Uterus (tissue), 3 donors: ENCODE measurements at regions not wholly inside any gene's neighbourhood (a gene's known extent, or its start where the extent isn't known, plus 50 kb on each side); places are given as distances from the start of the nearest gene placed in this dataset.

Source experiments
- DNase-seq, 2 donors: peaks; one replicate each; pipeline ENCODE4 v3.0.0-alpha.2; 2019 to 2020
- H3K27ac ChIP-seq, 2 donors: fragments of 200-600 bp; sonication (generic); 1 replicate in 1 of 2; 2 replicates in 1 of 2; pipeline ENCODE4 v1.5.1; 2016 to 2018
- H3K27me3 ChIP-seq, 2 donors: fragments of 200-600 bp; sonication (generic); one replicate each; pipeline ENCODE4 v1.5.1; 2018 to 2019; ENCODE audit warnings: control low read depth in 1 of 2
- H3K36me3 ChIP-seq, 2 donors: fragments of 200-600 bp; sonication (generic); one replicate each; pipeline ENCODE4 v1.5.1; 2019; ENCODE audit warnings: control low read depth in 1 of 2
- H3K4me1 ChIP-seq, 2 donors: fragments of 200-600 bp; sonication (generic); one replicate each; pipeline ENCODE4 v1.5.1; 2018 to 2019; ENCODE audit warnings: control low read depth in 1 of 2
- H3K4me3 ChIP-seq, 2 donors: fragments of 200-600 bp; sonication (generic); 1 replicate in 1 of 2; 2 replicates in 1 of 2; pipeline ENCODE4 v1.5.1; 2018 to 2019; ENCODE audit warnings: mild to moderate bottlenecking in 1 of 2
- H3K9me3 ChIP-seq, 2 donors: fragments of 200-600 bp; sonication (generic); one replicate each; pipeline ENCODE4 v1.5.1; 2019; ENCODE audit warnings: control low read depth in 1 of 2
- CTCF ChIP-seq, 4 experiments: fragments of 200-600 bp in 2 of 4; fragments of 450-650 bp in 2 of 4; sonication (generic) in 2 of 4; IDR thresholded peaks; one replicate each; pipeline ENCODE4 v1.5.1; 2016 to 2019; ENCODE audit warnings: antibody characterized with exemption in 4 of 4, mild to moderate bottlenecking in 2 of 4, moderate library complexity in 1 of 4
- POLR2A ChIP-seq, 2 donors: fragments of 450-650 bp; IDR thresholded peaks; one replicate each; pipeline ENCODE4 v1.6.1; 2016; ENCODE audit warnings: antibody characterized with exemption in 2 of 2, mild to moderate bottlenecking in 1 of 2, moderate library complexity in 1 of 2
- intact Hi-C: fragments of 100-400 bp; cut with DNase I; formaldehyde crosslinking; loops from one replicate; pipeline ENCODE4 v1.15.1; 2023; ENCODE audit warnings: low total_unique reads
- donor health status: DM: yes; HTN: yes; CAD: no.

GRCh38 chr11:115670538-115671205 is 166.5 kb upstream of the CADM1 start:
- intact Hi-C loops: no loop called here
- Histone ChIP-seq H3K4me3 (no peak overlapping the region), H3K27me3 (no peaks in the 10 kb centered on the region), H3K9me3 (no peaks in the 10 kb centered on the region), H3K36me3 (no peaks in the 10 kb centered on the region), H3K27ac (no peak overlapping the region), H3K4me1 (no peaks in the 10 kb centered on the region)
- TF ChIP-seq POLR2A (IDR thresholded peaks at IDR 0.05) (no peak), CTCF (IDR thresholded peaks at IDR 0.05) (no peak)
- DNase-seq: no peak

- H3K9me3 ChIP-seq: no peaks in the 10 kb centered on the region
- intact Hi-C loops: no loop called here
- no peak for TF ChIP-seq CTCF (IDR thresholded peaks at IDR 0.05)
- no peak for TF ChIP-seq POLR2A (IDR thresholded peaks at IDR 0.05)
- DNase-seq: no peak
- H3K27ac ChIP-seq: no peak overlapping the region
- no peaks in the 10 kb centered on the region for H3K36me3 ChIP-seq
- H3K4me1 ChIP-seq: no peaks in the 10 kb centered on the region
- no peaks in the 10 kb centered on the region for H3K27me3 ChIP-seq
- no peak overlapping the region for H3K4me3 ChIP-seq
These were observed 161.7 kb upstream of the CADM1 start for GRCh38 chr11:115665958-115666357.

GRCh38 chr11:115665175-115665821 is 161.1 kb upstream of the CADM1 start:
- H3K27ac ChIP-seq: no peak overlapping the region
- TF ChIP-seq POLR2A (IDR thresholded peaks at IDR 0.05) (no peak), CTCF (IDR thresholded peaks at IDR 0.05) (no peak)
- intact Hi-C loops: no loop called here

GRCh38 chr11:115664313-115664712 is 160.1 kb upstream of the CADM1 start:
- H3K4me3 ChIP-seq: no peak overlapping the region
- no peaks in the 10 kb centered on the region for H3K27me3 ChIP-seq
- no peak overlapping the region for H3K27ac ChIP-seq
- no peaks in the 10 kb centered on the region for H3K4me1 ChIP-seq
- no peak for DNase-seq
- H3K36me3 ChIP-seq: no peaks in the 10 kb centered on the region
- no peaks in the 10 kb centered on the region for H3K9me3 ChIP-seq
- TF ChIP-seq CTCF (IDR thresholded peaks at IDR 0.05): no peak
- TF ChIP-seq POLR2A (IDR thresholded peaks at IDR 0.05): no peak
- intact Hi-C loops: no loop called here

More at GRCh38 chr11:115665175-115665821, 161.1 kb upstream of the CADM1 start:
- no peaks in the 10 kb centered on the region for H3K9me3 ChIP-seq
- no peak for DNase-seq
- no peaks in the 10 kb centered on the region for H3K4me1 ChIP-seq
- H3K4me3 ChIP-seq: no peak overlapping the region
- no peaks in the 10 kb centered on the region for H3K27me3 ChIP-seq
- H3K36me3 ChIP-seq: no peaks in the 10 kb centered on the region

GRCh38 chr11:115663790-115664189 is 159.6 kb upstream of the CADM1 start:
- TF ChIP-seq POLR2A (IDR thresholded peaks at IDR 0.05): no peak
- no peak for TF ChIP-seq CTCF (IDR thresholded peaks at IDR 0.05)
- no peak for DNase-seq
- Histone ChIP-seq H3K36me3 (no peaks in the 10 kb centered on the region), H3K27me3 (no peaks in the 10 kb centered on the region), H3K4me3 (no peak overlapping the region), H3K9me3 (no peaks in the 10 kb centered on the region), H3K4me1 (no peaks in the 10 kb centered on the region), H3K27ac (no peak overlapping the region)
- intact Hi-C loops: no loop called here
